ENCODE measurements at regions not wholly inside any gene's neighbourhood (a gene's known extent, or its start where the extent isn't known, plus 50 kb on each side); places are given as distances from the start of the nearest gene placed in this dataset.
"Not testable (repeated sequence)": the region's sequence is repeated elsewhere in the genome, so short reads cannot be mapped to it uniquely, and the experiment has no call there.

GRCh38 chr5:154603485-154603884 is 125.5 kb upstream of the HAND1 start:
- TF ChIP-seq, protein P1, sequence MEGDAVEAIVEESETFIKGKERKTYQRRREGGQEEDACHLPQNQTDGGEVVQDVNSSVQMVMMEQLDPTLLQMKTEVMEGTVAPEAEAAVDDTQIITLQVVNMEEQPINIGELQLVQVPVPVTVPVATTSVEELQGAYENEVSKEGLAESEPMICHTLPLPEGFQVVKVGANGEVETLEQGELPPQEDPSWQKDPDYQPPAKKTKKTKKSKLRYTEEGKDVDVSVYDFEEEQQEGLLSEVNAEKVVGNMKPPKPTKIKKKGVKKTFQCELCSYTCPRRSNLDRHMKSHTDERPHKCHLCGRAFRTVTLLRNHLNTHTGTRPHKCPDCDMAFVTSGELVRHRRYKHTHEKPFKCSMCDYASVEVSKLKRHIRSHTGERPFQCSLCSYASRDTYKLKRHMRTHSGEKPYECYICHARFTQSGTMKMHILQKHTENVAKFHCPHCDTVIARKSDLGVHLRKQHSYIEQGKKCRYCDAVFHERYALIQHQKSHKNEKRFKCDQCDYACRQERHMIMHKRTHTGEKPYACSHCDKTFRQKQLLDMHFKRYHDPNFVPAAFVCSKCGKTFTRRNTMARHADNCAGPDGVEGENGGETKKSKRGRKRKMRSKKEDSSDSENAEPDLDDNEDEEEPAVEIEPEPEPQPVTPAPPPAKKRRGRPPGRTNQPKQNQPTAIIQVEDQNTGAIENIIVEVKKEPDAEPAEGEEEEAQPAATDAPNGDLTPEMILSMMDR (IDR thresholded peaks at IDR 0.05; ENCODE audit: insufficient read depth, low read depth, low read length), result no peak
- no peak overlapping the region for H3K4me3 ChIP-seq (ENCODE audit: low read depth, low read length)
- no peak for DNase-seq (ENCODE audit: low read depth)

DNA sequence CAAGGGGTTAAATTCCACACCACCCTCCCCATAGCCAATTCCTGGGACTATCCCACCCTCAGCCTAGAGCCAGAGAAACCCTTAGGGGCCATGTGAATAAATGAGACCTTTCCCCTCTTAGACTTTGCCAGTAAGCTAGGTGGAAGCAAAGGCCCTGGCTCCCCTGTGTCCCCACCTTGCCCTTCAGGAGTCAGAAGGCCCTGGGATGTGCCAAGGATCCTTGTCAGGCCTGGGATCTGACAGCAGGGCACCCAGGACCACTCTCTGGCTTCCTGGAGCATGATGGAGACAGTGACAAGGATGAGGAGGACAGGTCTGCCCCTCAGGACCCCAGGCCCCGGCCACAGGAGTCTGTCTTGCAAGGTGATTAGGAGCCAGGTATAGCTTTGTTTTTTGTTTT is 125.0 kb upstream of the HAND1 start:
- TF ChIP-seq, protein P1 (IDR thresholded peaks at IDR 0.05; ENCODE audit: insufficient read depth, low read depth, low read length), result no peak
- no peak overlapping the region for H3K4me3 ChIP-seq (ENCODE audit: low read depth, low read length)
- no peak for DNase-seq (ENCODE audit: low read depth)

DNA sequence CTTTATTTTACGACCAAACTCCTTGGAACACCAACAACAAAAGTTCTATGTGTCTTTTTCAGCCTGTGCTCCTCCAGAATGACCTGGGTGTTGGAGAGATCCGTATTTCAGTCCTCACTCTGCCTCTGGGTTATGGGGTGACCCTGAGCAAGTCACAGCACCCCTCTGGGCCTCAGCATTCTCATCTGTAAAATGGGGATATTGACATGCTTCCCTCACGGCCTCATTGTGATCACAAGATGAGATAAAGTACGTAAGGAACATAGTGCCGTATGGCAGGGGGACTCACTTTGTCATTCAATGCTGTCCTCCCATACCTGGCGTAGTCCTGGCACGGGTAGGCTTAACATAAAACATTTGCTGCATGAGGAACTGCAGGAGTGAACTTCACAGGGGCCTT is 123.0 kb upstream of the HAND1 start:
- no peak overlapping the region for H3K4me3 ChIP-seq (ENCODE audit: low read depth, low read length)
- TF ChIP-seq, protein P1 (IDR thresholded peaks at IDR 0.05; ENCODE audit: insufficient read depth, low read depth, low read length), result no peak
- DNase-seq (ENCODE audit: low read depth), result no peak

GRCh38 chr5:154598021-154598420 is 120.0 kb upstream of the HAND1 start:
- no peak overlapping the region for H3K4me3 ChIP-seq (ENCODE audit: low read depth, low read length)
- DNase-seq (ENCODE audit: low read depth), result no peak
- TF ChIP-seq, protein P1 (IDR thresholded peaks at IDR 0.05; ENCODE audit: insufficient read depth, low read depth, low read length), result no peak

DNA sequence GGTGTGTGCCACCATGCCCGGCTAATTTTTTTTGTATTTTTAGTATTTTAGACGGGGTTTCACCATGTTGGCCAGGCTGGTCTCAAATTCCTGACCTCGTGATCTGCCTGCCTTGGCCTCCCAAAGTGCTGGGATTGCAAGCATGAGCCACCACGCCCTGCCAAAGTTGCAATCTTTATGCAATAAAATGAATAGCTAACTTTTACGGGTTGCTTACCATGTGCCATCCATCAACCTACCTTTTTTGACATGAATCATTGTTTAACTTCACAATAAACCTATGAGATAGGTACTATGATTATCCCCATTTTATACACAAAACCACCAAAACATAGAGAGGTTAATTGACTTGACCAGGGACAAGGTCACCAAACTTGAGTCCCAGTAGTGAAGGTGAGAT is 118.8 kb upstream of the HAND1 start:
- H3K4me3 ChIP-seq (ENCODE audit: low read depth, low read length); DNase-seq (ENCODE audit: low read depth): not testable (repeated sequence)

DNA sequence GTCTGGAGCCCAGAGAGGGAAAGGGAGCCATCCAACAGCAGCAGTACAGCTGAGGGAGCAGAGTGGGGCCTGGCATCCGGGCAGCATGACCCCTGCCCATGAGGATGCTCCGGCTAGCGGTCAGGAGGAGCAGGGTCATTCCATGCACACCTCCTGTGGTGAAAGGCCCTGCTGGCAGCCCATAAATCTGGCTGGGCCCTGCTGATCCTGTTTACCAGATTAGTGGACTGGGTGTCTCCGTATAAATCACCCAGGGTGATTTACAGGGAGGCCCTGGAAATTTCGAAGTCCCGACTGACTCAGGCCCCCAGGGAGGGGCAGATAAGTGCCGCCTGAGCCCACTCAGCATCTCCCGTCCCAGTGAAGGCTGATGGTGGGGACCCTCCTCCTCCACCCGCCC is 117.6 kb upstream of the HAND1 start:
- TF ChIP-seq, protein P1 (IDR thresholded peaks at IDR 0.05; ENCODE audit: insufficient read depth, low read depth, low read length), result no peak
- no peak for DNase-seq (ENCODE audit: low read depth)
- no peak overlapping the region for H3K4me3 ChIP-seq (ENCODE audit: low read depth, low read length)

DNA sequence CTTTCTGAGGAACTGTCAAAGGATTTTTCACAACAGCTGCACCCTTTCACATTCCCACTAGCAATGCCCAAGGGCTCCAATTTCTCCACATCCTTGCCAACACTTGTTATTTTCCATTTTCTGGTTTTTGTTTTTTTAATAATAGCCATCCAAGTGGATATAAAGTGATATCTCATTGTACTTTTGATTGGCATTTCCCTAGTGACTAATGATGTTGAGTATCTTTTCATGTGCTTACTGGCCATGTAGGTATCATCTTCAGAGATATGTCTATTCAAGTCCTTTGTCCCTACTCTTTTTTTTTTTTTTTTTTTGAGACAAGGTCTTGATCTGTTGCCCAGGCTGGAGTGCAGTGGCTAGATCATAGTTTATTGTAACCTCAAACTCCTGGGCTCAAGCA is 115.8 kb upstream of the HAND1 start:
- no peak for DNase-seq (ENCODE audit: low read depth)
- H3K4me3 ChIP-seq (ENCODE audit: low read depth, low read length), result no peak overlapping the region
- TF ChIP-seq, protein P1 (IDR thresholded peaks at IDR 0.05; ENCODE audit: insufficient read depth, low read depth, low read length), result no peak
